Activated T-helper 2 cell treated with anti-CD3 and anti-CD28 coated beads, Interferon-gamma antibody, Interleukin-2, Interleukin-4, amounts not matched to agents 10 μg/mL and 5 μg/mL and 100 μg/mL, durations not matched to agents 14 hours and 24 hours and 36 hours (primary cell): ENCODE measurements at regions not wholly inside any gene's neighbourhood (a gene's known extent, or its start where the extent isn't known, plus 50 kb on each side); places are given as distances from the start of the nearest gene placed in this dataset.
"Not testable (repeated sequence)": the region's sequence is repeated elsewhere in the genome, so short reads cannot be mapped to it uniquely, and the experiment has no call there.

Source experiments
- DNase-seq: peaks from one replicate; pipeline ENCODE4 v3.0.0; 2021; ENCODE audit warnings: low spot score
- H3K27ac Mint-ChIP-seq: one replicate; pipeline ENCODE4 v1.8.0; 2021; ENCODE audit warnings: mixed read lengths
- H3K27me3 Mint-ChIP-seq: one replicate; pipeline ENCODE4 v1.8.0; 2021; ENCODE audit warnings: low read depth, mixed read lengths
- H3K36me3 Mint-ChIP-seq: one replicate; pipeline ENCODE4 v1.8.0; 2021; ENCODE audit warnings: low read depth, mixed read lengths
- H3K4me1 Mint-ChIP-seq: one replicate; pipeline ENCODE4 v1.8.0; 2021; ENCODE audit warnings: low read depth, mixed read lengths
- H3K4me3 Mint-ChIP-seq: one replicate; pipeline ENCODE4 v1.8.0; 2021; ENCODE audit warnings: low read depth, mild to moderate bottlenecking, moderate library complexity, mixed read lengths
- H3K9me3 Mint-ChIP-seq: one replicate; pipeline ENCODE4 v1.8.0; 2021; ENCODE audit warnings: mixed read lengths
- intact Hi-C: fragments of 100-400 bp; cut with micrococcal nuclease; formaldehyde crosslinking; loops from one replicate; pipeline ENCODE4 v1.15.1; 2023

GRCh38 chr13:23087880-23088279 lies 92.9 kb upstream of the SGCG start:
- Mint-ChIP-seq H3K4me3 (no peak overlapping the region), H3K36me3 (no peaks in the 10 kb centered on the region), H3K27me3 (no peaks in the 10 kb centered on the region), H3K27ac (no peak overlapping the region), H3K9me3 (no peaks in the 10 kb centered on the region), H3K4me1 (no peaks in the 10 kb centered on the region)
- no peak for DNase-seq
- intact Hi-C loops = no loop called here

- no peaks in the 10 kb centered on the region for H3K9me3 Mint-ChIP-seq
- no peaks in the 10 kb centered on the region for H3K4me1 Mint-ChIP-seq
- no peaks in the 10 kb centered on the region for H3K27me3 Mint-ChIP-seq
- no peak overlapping the region for H3K4me3 Mint-ChIP-seq
- no peaks in the 10 kb centered on the region for H3K36me3 Mint-ChIP-seq
- intact Hi-C loops = no loop called here
- H3K27ac Mint-ChIP-seq = no peak overlapping the region
- no peak for DNase-seq
These were observed 82.4 kb upstream of the SGCG start for GRCh38 chr13:23098161-23098907.

GRCh38 chr13:23105051-23105450 lies 75.7 kb upstream of the SGCG start:
- intact Hi-C loops = no loop called here
- Mint-ChIP-seq H3K27ac (no peak overlapping the region), H3K4me1 (no peaks in the 10 kb centered on the region), H3K36me3 (no peaks in the 10 kb centered on the region), H3K9me3 (no peaks in the 10 kb centered on the region), H3K27me3 (no peaks in the 10 kb centered on the region), H3K4me3 (no peak overlapping the region)
- DNase-seq = no peak

GRCh38 chr13:23107665-23108064 lies 73.1 kb upstream of the SGCG start:
- Mint-ChIP-seq H3K27ac (no peak overlapping the region), H3K36me3 (no peaks in the 10 kb centered on the region), H3K9me3 (no peaks in the 10 kb centered on the region), H3K4me3 (no peak overlapping the region), H3K27me3 (no peaks in the 10 kb centered on the region), H3K4me1 (no peaks in the 10 kb centered on the region)
- intact Hi-C loops = no loop called here
- no peak for DNase-seq

GRCh38 chr13:23119131-23119530 lies 61.6 kb upstream of the SGCG start:
- H3K36me3 Mint-ChIP-seq = no peaks in the 10 kb centered on the region
- no peaks in the 10 kb centered on the region for H3K9me3 Mint-ChIP-seq
- intact Hi-C loops = no loop called here
- no peak overlapping the region for H3K4me3 Mint-ChIP-seq
- no peak overlapping the region for H3K27ac Mint-ChIP-seq
- no peak for DNase-seq
- no peaks in the 10 kb centered on the region for H3K27me3 Mint-ChIP-seq
- H3K4me1 Mint-ChIP-seq = no peaks in the 10 kb centered on the region

- H3K27ac Mint-ChIP-seq, H3K36me3 Mint-ChIP-seq, H3K9me3 Mint-ChIP-seq, H3K27me3 Mint-ChIP-seq, H3K4me3 Mint-ChIP-seq, H3K4me1 Mint-ChIP-seq, intact Hi-C loops, DNase-seq: not testable (repeated sequence)
These were observed 53.2 kb upstream of the SGCG start for GRCh38 chr13:23127540-23127939.

- Mint-ChIP-seq H3K27ac (no peak overlapping the region), H3K4me1 (no peaks in the 10 kb centered on the region), H3K9me3 (no peaks in the 10 kb centered on the region), H3K36me3 (no peaks in the 10 kb centered on the region), H3K27me3 (no peaks in the 10 kb centered on the region), H3K4me3 (no peak overlapping the region)
- intact Hi-C loops = no loop called here
- DNase-seq = no peak
These were observed 51.4 kb upstream of the SGCG start for GRCh38 chr13:23129331-23129730.
